ENCODE measurements at regions not wholly inside any gene's neighbourhood (a gene's known extent, or its start where the extent isn't known, plus 50 kb on each side); places are given as distances from the start of the nearest gene placed in this dataset.

GRCh38 chr2:62413116-62413663 lies 92.8 kb downstream of the TMEM17 start:
- TF ChIP-seq, protein P1, sequence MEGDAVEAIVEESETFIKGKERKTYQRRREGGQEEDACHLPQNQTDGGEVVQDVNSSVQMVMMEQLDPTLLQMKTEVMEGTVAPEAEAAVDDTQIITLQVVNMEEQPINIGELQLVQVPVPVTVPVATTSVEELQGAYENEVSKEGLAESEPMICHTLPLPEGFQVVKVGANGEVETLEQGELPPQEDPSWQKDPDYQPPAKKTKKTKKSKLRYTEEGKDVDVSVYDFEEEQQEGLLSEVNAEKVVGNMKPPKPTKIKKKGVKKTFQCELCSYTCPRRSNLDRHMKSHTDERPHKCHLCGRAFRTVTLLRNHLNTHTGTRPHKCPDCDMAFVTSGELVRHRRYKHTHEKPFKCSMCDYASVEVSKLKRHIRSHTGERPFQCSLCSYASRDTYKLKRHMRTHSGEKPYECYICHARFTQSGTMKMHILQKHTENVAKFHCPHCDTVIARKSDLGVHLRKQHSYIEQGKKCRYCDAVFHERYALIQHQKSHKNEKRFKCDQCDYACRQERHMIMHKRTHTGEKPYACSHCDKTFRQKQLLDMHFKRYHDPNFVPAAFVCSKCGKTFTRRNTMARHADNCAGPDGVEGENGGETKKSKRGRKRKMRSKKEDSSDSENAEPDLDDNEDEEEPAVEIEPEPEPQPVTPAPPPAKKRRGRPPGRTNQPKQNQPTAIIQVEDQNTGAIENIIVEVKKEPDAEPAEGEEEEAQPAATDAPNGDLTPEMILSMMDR (IDR thresholded peaks at IDR 0.05; ENCODE audit: borderline replicate concordance, insufficient read depth, low read depth, low read length) = no peak
- no peak overlapping the region for H3K4me3 ChIP-seq (ENCODE audit: low read depth, low read length)

GRCh38 chr2:62412347-62412742 lies 93.7 kb downstream of the TMEM17 start:
- TF ChIP-seq, protein P1 (IDR thresholded peaks at IDR 0.05; ENCODE audit: borderline replicate concordance, insufficient read depth, low read depth, low read length) = no peak
- no peak overlapping the region for H3K4me3 ChIP-seq (ENCODE audit: low read depth, low read length)

DNA sequence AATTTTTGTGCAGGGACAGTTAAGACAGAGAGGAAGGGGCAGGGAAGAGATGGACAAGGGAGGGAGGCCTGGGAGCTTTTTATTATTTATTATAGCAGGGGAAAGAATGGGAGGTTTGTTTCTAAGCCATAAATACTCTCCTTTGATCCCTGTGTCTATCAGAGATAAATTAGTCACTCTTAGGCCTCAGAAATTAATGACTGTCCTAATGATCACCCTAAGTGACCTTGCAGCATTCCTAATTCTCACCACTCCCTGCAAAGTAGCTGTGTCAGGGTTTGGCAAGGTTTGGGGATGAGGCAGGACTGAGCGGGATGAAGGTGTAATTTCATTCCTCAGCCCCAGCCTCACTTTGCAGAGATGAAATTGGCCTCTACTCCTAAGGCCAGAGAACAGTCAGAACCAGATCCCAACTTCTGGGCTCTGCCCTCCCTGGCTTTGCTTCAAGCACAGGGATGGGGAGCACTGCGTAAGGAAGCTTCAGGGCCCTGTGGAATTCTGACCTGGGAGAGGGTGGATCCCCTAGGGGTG lies 95.0 kb downstream of the TMEM17 start:
- no peak overlapping the region for H3K4me3 ChIP-seq (ENCODE audit: low read depth, low read length)
- TF ChIP-seq, protein P1 (IDR thresholded peaks at IDR 0.05; ENCODE audit: borderline replicate concordance, insufficient read depth, low read depth, low read length) = no peak

DNA sequence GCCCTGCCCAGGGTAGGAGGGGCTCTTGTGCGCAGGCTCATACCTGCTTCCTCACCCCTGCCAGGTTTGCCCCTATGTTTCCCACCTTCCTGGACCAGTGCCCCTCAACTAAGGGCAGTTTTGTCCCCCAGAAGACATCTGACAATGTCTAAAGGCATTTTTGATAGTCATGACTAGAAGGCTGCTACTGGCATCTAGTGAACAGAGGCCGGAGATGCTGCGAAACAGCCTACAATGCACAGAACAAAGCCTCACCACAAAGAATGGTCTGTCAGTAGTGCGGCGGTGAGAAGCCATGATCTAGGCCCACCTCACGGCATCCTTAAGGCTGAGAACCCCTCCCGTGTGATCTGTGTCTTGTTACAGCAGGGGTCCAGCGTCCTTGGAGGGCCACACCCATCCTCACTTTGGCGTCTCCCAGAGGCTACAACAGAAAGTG lies 96.0 kb downstream of the TMEM17 start:
- H3K4me3 ChIP-seq (ENCODE audit: low read depth, low read length) = no peak overlapping the region
- TF ChIP-seq, protein P1 (IDR thresholded peaks at IDR 0.05; ENCODE audit: borderline replicate concordance, insufficient read depth, low read depth, low read length) = peak; percentile 53

- TF ChIP-seq, protein P1 (IDR thresholded peaks at IDR 0.05; ENCODE audit: borderline replicate concordance, insufficient read depth, low read depth, low read length) = no peak
- no peak overlapping the region for H3K4me3 ChIP-seq (ENCODE audit: low read depth, low read length)
These were observed 96.6 kb downstream of the TMEM17 start for GRCh38 chr2:62409442-62409841.

DNA sequence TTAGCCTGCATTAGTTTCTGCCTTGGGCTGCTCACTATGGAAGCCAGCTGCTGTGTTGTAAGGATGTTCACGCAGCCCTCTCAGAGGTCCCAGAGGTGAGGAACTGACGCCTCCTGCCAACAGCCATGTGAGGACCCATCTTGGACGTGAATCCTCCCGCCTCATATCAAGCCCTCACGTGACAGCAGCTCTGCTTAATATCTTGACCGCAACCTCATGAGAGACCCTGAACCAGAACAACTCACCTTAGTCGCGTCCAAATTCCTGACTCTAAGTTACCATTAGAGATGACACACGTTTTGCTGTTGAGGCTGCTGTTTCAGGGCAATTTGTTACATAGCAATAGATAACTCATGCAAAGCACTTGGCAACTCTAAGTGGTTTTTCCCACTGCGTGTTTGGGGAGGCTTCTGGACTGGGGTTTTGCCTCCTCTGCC lies 97.7 kb downstream of the TMEM17 start:
- H3K4me3 ChIP-seq (ENCODE audit: low read depth, low read length) = no peak overlapping the region
- TF ChIP-seq, protein P1 (IDR thresholded peaks at IDR 0.05; ENCODE audit: borderline replicate concordance, insufficient read depth, low read depth, low read length) = no peak

GRCh38 chr2:62407838-62408237 lies 98.2 kb downstream of the TMEM17 start:
- H3K4me3 ChIP-seq (ENCODE audit: low read depth, low read length) = no peak overlapping the region
- TF ChIP-seq, protein P1 (IDR thresholded peaks at IDR 0.05; ENCODE audit: borderline replicate concordance, insufficient read depth, low read depth, low read length) = no peak
